K562 (cell line): ENCODE measurements at regions not wholly inside any gene's neighbourhood (a gene's known extent, or its start where the extent isn't known, plus 50 kb on each side); places are given as distances from the start of the nearest gene placed in this dataset.

Source experiments
- ATAC-seq: fragments of 200-7000 bp; cut with Tn5 transposase; 3 replicates; pipeline ENCODE4 v1.9.1; 2020; ENCODE audit warnings: moderate library complexity
- BruUV-seq: library from RNA; stranded (reverse); fragments of 400-500 nt; replicated peaks from 2 replicates; lab custom pipeline; 2021; lab: Mats Ljungman, UMichigan
- CTCF ChIA-PET: fragments of 300-600 bp; formaldehyde crosslinking; extraction: SDS; loops from one replicate; lab custom pipeline; 2021; ENCODE audit warnings: low intra/inter-chr PET ratio; lab: Yijun Ruan, JAX
- POLR2A ChIA-PET: fragments of 300-600, 350-650 bp; sonication (Branson Sonifier 250); formaldehyde crosslinking; extraction: SDS; loops from one replicate; lab custom pipeline; 2021; ENCODE audit warnings: antibody characterized with exemption, inconsistent platforms; lab: Yijun Ruan, JAX
- DNase-seq, 4 experiments: peaks; one replicate each; pipeline versions ENCODE4 v3.0.0 to v3.0.0-alpha.2; 2011 to 2018; ENCODE audit warnings: low spot score in 3 of 4, mixed read lengths in 3 of 4; ENCODE audit errors: extremely low read depth in 1 of 4
- FAIRE-seq: peaks from 2 replicates; lab custom pipeline; 2011; peaks lifted over from hg19 to GRCh38; lab: Jason Lieb, UNC
- H2AFZ ChIP-seq: 2 replicates; pipeline ENCODE4 v1.6.0; 2011; ENCODE audit warnings: low read depth, low read length, control low read depth, inconsistent platforms
- H3K27ac ChIP-seq: fragments of 200-600 bp; 3 replicates; pipeline ENCODE4 v1.8.0; 2011; ENCODE audit warnings: low read depth, mild to moderate bottlenecking, control low read depth, inconsistent platforms, low read length, moderate library complexity, mixed read lengths; ENCODE audit errors: extremely low read depth
- H3K27me3 ChIP-seq, 2 experiments: fragments of 300-600 bp in 1 of 2; 2 replicates in 1 of 2; 3 replicates in 1 of 2; pipeline versions ENCODE4 v1.6.0 to v1.8.0; 2011; ENCODE audit warnings: inconsistent platforms in 2 of 2, low read length in 2 of 2, mild to moderate bottlenecking in 1 of 2, mixed read lengths in 1 of 2, moderate library complexity in 1 of 2; ENCODE audit not compliant: control insufficient read depth in 2 of 2, insufficient read depth in 2 of 2
- H3K36me3 ChIP-seq: fragments of 300-600 bp; 3 replicates; pipeline ENCODE4 v1.8.0; 2011; ENCODE audit warnings: mild to moderate bottlenecking, low read length, inconsistent platforms; ENCODE audit not compliant: control insufficient read depth, insufficient read depth
- H3K4me1 ChIP-seq, 2 experiments: fragments of 200-600 bp in 1 of 2; replicated peaks in 1 of 2; 2 replicates in 1 of 2; 3 replicates in 1 of 2; pipeline versions ENCODE4 v1.5.1 to v1.8.0; 2011; ENCODE audit warnings: inconsistent platforms in 2 of 2, low read length in 2 of 2, mild to moderate bottlenecking in 1 of 2, mixed read lengths in 1 of 2, moderate library complexity in 1 of 2; ENCODE audit not compliant: control insufficient read depth in 2 of 2, insufficient read depth in 2 of 2
- H3K4me2 ChIP-seq: 2 replicates; pipeline ENCODE4 v1.6.1; 2011; ENCODE audit warnings: low read length, control low read depth, inconsistent platforms, mixed read lengths; ENCODE audit not compliant: insufficient read depth
- H3K4me3 ChIP-seq: fragments of 200-600 bp; sonication (generic), shearing (Covaris generic); 2 replicates; pipeline ENCODE4 v1.5.1; 2016; ENCODE audit warnings: control low read depth, inconsistent platforms
- H3K79me2 ChIP-seq: fragments of 200-600 bp; 3 replicates; pipeline ENCODE4 v1.8.0; 2011; ENCODE audit warnings: low read length, inconsistent platforms; ENCODE audit not compliant: control insufficient read depth, insufficient read depth
- H3K9ac ChIP-seq, 2 experiments: 2 replicates each; pipeline versions ENCODE4 v1.6.0 to v1.6.1; 2011; ENCODE audit warnings: low read depth in 2 of 2, low read length in 2 of 2, control low read depth in 1 of 2, inconsistent platforms in 1 of 2, mild to moderate bottlenecking in 1 of 2, mixed read lengths in 1 of 2; ENCODE audit not compliant: insufficient read depth in 1 of 2
- H3K9me1 ChIP-seq: one replicate; pipeline ENCODE4 v1.6.0; 2011; ENCODE audit warnings: inconsistent platforms, mild to moderate bottlenecking, low read length, moderate library complexity; ENCODE audit not compliant: control insufficient read depth, insufficient read depth
- H3K9me3 ChIP-seq: replicated peaks from 2 replicates; pipeline ENCODE4 v1.5.1; 2011; ENCODE audit warnings: low read depth, low read length, inconsistent platforms; ENCODE audit not compliant: control insufficient read depth, insufficient read depth
- H4K20me1 ChIP-seq: replicated peaks from 2 replicates; pipeline ENCODE4 v1.6.1; 2011; ENCODE audit warnings: low read length, inconsistent platforms, mixed read lengths; ENCODE audit not compliant: control insufficient read depth, insufficient read depth
- E2F4 ChIP-seq: sonication (generic); formaldehyde crosslinking; IDR thresholded peaks from 2 replicates; pipeline ENCODE4 v1.8.0; 2022; ENCODE audit warnings: mild to moderate bottlenecking, low read depth, missing genetic modification reagents
- HMGXB4 ChIP-seq: sonication (generic); formaldehyde crosslinking; IDR thresholded peaks from 2 replicates; pipeline ENCODE4 v1.8.1; 2023; ENCODE audit warnings: mild to moderate bottlenecking, missing genetic modification reagents
- POU5F1 ChIP-seq: fragments of 150-350 bp; IDR thresholded peaks from 2 replicates; pipeline ENCODE4 v1.6.1; 2014; ENCODE audit warnings: borderline replicate concordance, low read length, low read depth, mild to moderate bottlenecking; ENCODE audit not compliant: partially characterized antibody
- PTRF ChIP-seq: fragments of 450-650 bp; IDR thresholded peaks from 2 replicates; pipeline ENCODE4 v1.6.1; 2016; ENCODE audit warnings: mild to moderate bottlenecking, missing genetic modification characterization, missing compliant biosample characterization
- REST ChIP-seq, 2 experiments: fragments of 450-650 bp; formaldehyde crosslinking in 1 of 2; IDR thresholded peaks; 2 replicates each; pipeline versions ENCODE4 v1.4.0 to v1.6.1; 2014 to 2020; ENCODE audit warnings: mild to moderate bottlenecking in 2 of 2, borderline replicate concordance in 1 of 2, low read depth in 1 of 2
- SAP30 ChIP-seq: fragments of 200-600 bp; sonication (generic); IDR thresholded peaks from 2 replicates; pipeline ENCODE4 v1.6.1; 2012; ENCODE audit warnings: borderline replicate concordance, low read depth, mild to moderate bottlenecking, moderate library complexity, low read length, control low read depth, inconsistent platforms; ENCODE audit not compliant: insufficient read depth, poor library complexity, severe bottlenecking
- WGBS: fragments of 100-300 bp; shearing (Covaris generic); methylation state at CpG from one replicate; pipeline ENCODE4 v1.1.6; 2016; ENCODE audit warnings: low coverage, mixed read lengths; ENCODE audit not compliant: insufficient coverage; ENCODE audit errors: missing lambda C conversion rate; 5-methylcytosine and 5-hydroxymethylcytosine counted together
- in situ Hi-C: fragments of 300-500 bp; cut with MboI; formaldehyde crosslinking; loops from 4 replicates; pipeline ENCODE4 v1.15.0; 2018; ENCODE audit warnings: inconsistent platforms, mixed read lengths
- intact Hi-C: fragments of 100-400 bp; cut with micrococcal nuclease; formaldehyde crosslinking; loops from 2 replicates; pipeline ENCODE4 v1.14.2; 2022

- H3K27ac ChIP-seq = no peak overlapping the region
- H4K20me1 ChIP-seq = no peaks in the 10 kb centered on the region
- no peaks in the 10 kb centered on the region for H3K9me1 ChIP-seq
- WGBS = 0% methylated on average over 1 of the region's 1 CpG
- FAIRE-seq = no peak
- CTCF ChIA-PET = no interaction called here
- H3K4me2 ChIP-seq = no peak overlapping the region
- intact Hi-C loops (no loop called here), in situ Hi-C loops (no loop called here)
- no peaks in the 10 kb centered on the region for H3K27me3 ChIP-seq
- ATAC-seq = no peak
- no peaks in the 10 kb centered on the region for H3K79me2 ChIP-seq
- POLR2A ChIA-PET = interaction anchor here (1.0 to 1.3 kb wide), 3 partner anchors 9 to 12 kb away, joined by 3 to 6 read pairs (median 3); no protein-coding TSS in a partner anchor
- H2AFZ ChIP-seq = no peak overlapping the region
- H3K9me3 ChIP-seq = no peaks in the 10 kb centered on the region
- no peaks in the 10 kb centered on the region for H3K36me3 ChIP-seq
- DNase-seq = peak in 1 of 4 experiments; percentile 14
- BruUV-seq = no TSS peak
- no peak overlapping the region for H3K9ac ChIP-seq
- peaks cover 0 to 5% of the 10 kb centered on the region in 2 experiments; a peak in 1 of 5 replicates for H3K4me1 ChIP-seq
- H3K4me3 ChIP-seq = no peak overlapping the region
- TF ChIP-seq PTRF (tag) (no peak), POU5F1 (no peak), REST (IDR thresholded peaks at IDR 0.05; ENCODE audit: borderline replicate concordance) (no peak), REST (CRISPR knock-in tag; IDR thresholded peaks at IDR 0.05; ENCODE audit: low read depth) (no peak), SAP30 (no peak), HMGXB4 (no peak), E2F4 (no peak)
Observed at GRCh38 chr11:95434489-95435057, 203.6 kb upstream of the SESN3 start.
